Dermis blood vessel endothelial cell (primary cell): ENCODE measurements at regions not wholly inside any gene's neighbourhood (a gene's known extent, or its start where the extent isn't known, plus 50 kb on each side); places are given as distances from the start of the nearest gene placed in this dataset.

Experiments
- DNase-seq: peaks from one replicate; pipeline ENCODE4 v3.0.0; 2010

DNA sequence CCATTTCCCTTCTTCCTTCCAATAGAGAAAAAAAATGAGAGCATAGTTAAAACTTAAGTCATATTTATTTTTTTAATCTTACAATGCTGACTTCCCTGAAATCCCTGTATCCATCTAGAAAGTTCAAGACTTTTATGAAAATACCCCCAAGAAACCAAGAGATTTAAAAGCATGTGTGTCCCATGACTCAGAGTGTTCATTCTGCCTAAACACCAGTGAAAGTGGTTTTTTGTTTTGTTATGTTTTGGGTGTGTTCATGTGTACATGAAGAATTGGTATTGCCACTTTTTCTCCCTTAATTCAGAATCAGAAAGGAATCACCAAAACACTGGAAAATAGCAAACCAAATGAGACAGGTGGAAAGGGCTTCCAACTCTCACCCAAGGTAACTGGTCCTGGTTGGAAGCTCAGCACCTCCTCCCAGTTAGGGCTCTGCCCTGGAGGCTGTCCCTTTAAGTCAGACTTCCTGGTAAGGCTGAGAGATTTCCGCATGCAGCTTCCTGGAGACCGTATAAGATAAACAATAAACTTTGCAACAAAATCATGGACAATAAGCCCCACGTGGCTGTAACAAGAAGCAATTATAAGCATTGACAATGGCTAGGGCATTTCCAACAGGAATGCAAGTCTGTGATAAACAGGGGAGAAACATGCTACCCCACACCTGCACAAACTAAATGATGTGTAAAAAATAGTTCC is 121.9 kb upstream of the ARHGEF3 start:
- peak; percentile 98 for DNase-seq

DNA sequence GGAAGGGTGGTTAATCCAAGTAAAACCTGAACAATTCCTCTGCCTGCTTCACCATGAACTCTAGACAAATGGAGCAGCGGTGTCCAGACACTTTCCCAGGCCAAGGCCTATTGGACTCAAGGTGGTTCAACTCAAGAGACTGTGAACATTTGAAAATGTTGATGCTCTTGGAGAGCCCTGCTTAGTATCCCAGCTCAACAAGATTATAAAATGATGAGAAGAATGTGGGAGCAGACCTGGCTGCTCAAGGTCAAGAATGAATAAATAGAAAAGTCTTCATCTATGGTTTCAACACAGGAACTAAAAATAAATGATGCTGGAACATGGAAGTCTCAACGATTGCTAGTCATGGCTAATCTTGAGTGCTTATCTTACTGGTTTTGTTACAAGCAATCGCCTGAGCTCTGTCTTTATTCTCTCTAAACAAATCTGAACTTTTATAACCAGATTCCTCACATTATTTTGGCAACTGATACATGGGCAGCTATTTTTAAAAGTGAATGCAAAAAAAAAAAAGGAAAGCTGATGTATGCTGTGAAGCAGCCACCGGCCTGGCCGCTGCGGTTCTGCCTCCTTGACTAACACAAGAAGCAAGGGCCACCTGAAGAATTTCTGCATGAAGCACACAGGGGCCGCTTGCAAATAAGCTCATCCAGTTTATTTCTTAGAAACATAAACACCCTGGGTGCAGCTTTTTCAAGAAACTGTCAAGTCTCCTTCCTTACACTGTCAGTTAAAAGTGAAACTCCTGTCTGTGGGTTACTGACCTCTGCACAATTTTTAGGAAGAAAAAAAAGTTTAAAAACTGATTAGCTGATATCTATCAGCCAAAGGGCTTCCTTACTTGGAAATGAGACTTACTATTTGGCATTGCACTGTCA is 120.1 kb upstream of the ARHGEF3 start:
- DNase-seq, result peak; percentile 59

DNA sequence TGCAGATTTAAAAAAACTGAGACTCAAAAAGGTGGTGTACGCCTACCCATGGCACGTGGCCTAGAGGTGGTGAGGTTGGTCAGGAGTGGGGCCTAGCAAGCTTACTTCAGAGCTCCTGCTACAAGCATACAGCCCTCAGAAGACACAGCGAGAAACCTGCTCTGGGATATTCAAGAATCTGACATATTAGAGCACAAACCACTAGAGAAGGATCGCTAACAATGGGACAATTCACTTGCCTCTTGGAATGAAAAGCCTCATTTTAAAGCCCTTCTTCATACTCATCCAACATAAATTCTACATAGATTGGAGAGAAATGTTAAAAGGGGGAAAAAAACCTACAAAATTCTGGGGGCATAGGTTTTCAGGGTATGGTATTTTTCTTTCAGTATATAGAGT is 118.0 kb upstream of the ARHGEF3 start:
- no peak for DNase-seq

DNA sequence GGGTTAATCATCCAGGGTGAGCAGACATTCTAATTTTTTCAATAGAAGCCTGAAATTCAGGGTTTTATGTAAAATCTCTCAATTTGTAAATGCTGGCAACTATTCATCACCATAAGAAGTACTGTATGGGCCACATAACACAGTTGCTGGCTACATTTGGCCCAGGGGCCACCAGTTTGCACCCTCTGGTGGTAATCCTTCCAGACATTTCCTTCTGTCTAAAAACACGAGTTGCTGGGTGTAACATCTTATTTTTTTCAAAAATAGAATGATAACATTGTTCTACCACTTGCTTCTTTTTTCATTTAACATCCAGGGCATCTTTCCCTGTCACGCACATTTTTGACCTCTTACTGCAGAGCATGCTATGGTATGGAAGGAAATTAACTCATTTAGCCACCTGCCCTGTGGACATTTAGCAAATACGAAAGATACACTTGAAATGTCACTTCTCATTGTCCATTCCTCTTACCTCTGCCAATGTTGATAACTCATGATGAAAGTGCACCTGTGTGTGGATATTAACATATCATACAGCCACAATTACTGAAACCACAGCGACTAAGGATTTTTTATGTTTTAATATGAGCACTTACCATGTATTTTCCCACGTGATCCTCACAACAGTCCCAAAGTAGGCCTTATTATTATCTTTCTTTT is 117.5 kb upstream of the ARHGEF3 start:
- peak; percentile 27 for DNase-seq

DNA sequence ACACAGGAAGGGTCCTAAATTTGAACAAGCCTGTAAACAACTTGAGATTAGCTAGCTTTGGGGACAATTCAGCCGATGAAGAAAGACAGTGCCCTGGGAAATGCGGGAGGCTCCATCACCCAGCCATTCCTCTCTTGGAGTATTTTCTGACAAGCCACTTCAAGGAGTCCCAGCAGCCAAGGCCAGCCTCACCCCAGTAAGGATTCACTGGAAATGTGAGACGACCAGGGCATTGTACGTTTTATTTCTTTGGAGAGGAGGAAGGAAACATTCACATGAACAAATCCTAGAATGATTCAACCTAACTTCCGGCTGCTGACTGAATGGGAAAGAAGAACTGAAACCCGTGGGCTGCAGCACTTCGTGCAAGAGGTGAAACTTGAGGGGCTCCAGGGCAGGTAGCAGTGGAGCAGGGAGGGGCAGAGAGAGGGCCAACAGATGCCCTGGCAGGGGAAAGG is 116.4 kb upstream of the ARHGEF3 start:
- peak; percentile 61 for DNase-seq

DNA sequence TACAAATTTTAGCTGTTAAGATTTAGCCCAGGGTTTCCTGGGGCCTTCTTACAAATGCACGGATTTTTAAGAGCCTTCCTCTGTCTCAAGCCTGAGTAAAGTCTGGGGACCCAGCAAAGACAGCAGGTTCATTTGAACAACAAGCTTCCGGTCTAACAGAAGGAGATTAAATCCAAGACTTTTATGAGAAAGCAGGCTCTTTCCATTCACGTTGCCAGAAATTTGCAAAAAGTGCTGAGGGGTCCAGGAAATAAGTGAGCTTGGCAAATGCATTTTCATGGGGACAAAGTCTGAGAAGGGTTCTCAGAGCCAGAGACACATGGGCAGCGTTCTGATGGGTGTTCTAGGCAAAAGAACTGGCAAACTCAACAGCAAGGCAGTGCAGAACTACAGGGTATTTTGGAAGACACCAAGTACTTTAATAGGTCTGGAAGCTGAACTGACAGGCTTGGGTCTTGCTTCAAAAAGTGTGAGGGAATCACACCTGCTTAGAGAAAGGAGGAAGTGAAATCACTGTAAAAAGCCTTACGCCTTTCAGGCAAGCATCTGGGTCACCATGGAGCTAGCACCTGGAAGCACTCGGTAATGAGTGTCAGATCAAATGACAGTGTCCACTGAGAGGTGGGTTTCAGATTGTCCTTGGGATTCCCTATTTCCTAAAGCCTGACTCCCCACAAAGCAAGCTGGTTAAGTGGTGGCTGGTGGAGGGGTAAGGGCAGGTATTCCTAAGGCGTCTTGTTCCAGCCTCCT is 115.8 kb upstream of the ARHGEF3 start:
- no peak for DNase-seq

DNA sequence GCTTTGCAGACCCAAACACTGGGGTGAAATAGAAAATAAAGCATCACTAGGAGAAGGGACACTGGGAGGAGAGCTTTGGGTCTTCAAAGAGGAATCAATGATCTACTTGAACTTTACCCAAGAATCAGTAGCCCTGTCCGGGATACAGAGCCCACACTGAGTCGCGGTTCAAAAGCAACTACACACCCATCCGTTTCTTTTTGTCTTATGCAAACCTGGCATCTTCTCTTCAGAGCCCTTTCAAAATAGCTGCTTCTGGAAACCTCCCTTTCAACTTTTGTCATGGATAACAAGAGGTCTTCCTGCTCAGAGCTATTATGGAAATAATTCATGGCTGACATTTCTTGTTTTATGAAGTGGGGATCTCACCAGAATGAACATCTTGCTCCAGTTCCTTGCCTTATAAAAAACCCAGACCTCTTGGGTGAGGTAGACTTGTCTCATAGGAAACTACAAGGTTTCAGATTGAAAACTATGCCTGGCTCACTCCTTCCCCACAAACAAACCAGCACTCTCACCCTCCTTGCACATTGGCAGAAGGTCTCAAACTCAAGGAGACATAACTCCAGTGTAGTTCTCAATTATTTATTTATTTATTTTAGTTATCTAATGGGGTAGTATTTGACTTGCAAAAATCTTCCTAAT is 115.1 kb upstream of the ARHGEF3 start:
- DNase-seq, result no peak

DNA sequence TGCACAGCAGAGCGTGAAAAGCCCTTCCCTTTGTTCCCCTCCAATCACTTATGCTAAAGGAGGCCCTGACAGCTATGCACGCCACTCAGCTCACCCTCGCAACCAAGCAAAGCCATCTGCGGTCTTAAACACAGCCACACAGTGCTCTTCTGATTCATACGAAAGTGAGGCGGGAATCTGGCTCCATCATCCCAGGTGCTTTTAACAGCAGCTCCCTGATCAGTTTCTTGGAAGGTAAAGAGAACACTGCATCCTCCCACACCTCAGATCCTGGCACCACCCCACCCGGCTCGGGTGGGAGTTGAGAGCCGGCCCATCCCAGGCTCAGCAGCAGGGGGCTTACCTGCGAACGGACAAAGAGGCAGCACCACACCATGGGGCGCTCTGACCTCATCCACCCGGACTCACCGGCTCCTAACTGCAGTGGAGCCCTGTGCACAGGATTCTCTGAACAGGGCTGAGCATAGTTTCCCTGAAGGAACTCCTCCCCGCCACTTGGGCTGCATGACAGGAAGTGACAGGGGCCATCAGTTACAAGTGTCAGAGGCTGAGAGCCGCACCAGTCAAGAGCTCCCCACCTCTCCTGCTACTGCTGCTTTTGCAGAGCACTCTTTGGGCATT is 114.3 kb upstream of the ARHGEF3 start:
- DNase-seq, result no peak

DNA sequence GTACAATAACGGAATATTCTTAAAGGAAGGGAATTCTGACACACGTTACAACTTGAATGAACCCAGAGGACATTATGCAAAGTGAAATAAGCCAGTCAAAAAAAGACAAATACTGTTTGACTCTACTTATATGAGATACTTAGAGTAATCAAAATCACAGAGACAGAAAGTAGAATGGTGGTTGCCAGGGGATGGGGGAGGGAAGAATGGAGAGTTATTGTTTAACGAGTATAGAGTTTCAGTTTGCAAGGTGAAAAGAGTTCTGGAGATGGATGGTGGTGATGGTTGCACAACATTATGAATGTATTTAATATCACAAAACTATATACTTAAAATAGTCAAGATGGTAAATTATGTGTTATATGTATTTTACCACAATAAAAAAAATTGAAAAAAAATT is 112.9 kb upstream of the ARHGEF3 start:
- no peak for DNase-seq

DNA sequence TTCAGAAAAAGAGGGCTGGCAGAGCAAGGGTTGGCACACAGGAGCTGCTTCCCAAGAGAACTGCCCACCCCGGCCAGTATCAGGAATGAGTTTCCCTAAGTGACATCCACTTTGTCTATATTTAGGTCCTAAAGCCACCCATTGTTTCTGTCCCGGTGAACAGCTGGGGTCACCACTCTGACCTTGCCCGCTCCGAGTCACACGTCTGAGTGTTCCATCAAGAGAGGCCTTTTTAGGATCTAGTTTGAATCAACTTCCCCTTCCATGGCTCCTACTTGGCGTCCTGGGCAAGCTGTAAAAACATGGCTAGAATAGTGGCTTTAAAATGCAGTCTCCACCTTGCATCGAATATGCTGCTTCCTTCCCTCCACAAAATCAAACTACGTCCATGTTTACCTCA is 109.6 kb upstream of the ARHGEF3 start:
- DNase-seq, result peak; percentile 60

DNA sequence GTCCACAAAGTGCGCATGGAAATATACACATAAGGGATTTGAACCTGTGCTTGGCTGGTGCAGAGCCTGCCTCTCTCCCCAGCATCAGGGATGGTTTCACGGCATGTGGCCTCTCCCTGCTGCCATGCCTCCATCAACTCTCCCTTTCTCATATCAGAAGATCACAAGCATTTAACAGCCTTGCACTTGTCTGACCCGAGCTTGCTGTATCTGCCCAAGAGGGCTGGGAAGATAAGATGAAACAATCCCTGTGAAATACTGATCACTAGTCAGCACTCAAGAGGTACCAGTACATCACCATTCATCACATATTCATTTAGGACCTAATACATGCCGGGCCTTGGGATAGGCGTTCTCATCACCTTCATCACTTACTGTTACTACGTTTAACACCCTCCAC is 107.6 kb upstream of the ARHGEF3 start:
- no peak for DNase-seq

DNA sequence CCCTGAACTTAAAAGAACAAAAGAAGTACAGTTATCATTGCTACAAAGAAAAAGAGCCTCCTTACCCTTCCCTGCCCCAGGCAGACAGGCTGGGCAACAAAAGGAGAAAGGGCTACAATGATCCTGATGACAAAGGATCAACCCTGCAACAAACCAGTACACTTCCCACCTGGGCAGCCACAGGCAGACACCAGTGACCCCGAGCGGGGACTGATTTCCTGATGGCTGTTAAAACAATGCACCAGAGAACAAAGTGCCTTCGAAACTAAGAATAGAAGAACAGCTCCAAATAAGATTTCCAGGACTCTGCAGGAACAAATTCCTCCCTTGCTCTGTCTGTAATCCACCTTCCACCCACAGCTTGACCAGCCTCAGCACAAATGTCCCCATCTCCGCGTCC is 106.3 kb upstream of the ARHGEF3 start:
- DNase-seq, result peak; percentile 70

DNA sequence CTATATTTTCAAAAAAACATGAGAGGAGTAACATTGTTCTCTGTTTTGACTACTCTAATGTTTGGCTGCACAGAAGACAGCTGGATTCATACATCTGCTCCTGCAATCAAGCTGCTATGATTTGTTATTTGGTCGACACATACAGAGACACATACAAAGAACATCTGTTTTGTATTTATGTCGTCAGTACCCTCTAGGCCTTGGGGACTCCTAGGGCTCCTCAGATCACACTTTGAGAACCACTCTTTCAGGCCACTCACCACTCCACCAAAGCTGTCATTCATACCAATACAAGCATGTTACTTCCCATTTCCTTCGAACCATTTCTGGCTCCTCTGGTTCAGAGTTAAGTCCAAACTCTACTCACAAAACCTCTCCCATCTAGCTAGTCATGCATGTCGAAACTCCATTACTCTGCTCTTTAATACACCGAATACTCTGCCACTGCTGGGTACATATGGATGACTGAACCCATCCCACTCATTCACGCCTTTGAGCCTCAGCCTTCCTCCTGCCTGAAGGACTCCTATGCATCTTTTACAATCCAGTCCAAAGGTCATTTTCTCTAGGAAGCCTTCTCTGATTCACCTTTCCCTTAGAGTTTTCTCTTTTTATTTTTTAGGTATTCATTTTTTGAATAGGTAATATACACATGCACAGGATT is 102.9 kb upstream of the ARHGEF3 start:
- no peak for DNase-seq

DNA sequence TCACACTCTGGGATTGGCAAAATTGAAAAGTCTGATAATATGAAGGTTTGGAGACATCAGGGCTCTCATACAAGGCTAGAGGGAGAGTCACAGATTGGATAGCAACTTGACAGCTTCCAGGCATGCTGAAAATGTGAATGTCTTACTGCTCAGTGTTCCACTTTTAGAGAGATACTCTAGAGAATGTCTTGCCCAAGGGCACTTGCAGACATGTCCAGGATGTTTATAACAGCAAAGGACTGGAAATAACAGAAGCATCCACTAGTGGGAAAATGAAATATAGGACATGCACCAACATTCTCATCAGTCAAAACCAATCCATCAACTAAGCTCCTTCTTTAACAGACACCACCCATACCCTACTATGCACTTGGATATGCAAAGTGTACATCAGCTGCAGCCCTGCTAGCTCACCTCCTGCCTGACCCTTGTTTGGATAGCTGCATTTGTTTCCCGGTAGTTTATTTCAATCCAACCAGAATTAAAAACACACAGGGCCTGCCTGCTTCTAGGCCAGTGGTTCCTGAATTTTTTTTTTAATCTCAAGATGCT is 101.6 kb upstream of the ARHGEF3 start:
- DNase-seq, result no peak

DNA sequence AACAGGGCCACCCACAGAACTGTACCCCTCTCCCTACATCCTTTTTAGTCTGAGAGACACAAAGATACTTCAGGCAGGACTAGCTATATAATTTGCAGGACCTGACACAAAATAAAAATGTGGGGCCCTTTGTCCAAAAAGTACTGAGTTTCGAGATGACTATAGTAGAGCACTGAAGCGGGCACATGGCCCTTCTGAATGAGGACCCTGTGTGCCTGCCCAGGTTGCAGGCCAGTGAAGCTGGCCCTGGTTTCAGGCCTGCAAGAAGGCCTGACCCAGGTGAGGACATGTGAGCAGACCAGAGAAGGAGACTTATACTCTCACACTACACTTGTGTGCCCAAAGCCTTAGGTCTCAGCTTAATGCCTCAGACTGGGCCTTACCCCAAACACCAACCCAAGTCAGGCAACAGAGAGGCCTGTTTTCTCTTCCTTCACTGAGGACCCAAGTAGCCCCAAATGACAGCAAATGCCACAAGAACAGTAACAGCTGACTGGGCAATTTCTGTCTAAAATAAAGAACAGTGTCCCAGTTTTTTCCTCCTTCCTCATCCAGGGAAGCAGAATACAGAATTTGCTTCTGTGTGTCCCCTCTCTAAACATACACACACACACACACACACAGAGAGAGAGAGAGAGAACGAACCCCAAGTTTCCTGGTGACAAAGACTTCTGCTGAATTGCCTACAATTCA is 100.9 kb upstream of the ARHGEF3 start:
- no peak for DNase-seq

DNA sequence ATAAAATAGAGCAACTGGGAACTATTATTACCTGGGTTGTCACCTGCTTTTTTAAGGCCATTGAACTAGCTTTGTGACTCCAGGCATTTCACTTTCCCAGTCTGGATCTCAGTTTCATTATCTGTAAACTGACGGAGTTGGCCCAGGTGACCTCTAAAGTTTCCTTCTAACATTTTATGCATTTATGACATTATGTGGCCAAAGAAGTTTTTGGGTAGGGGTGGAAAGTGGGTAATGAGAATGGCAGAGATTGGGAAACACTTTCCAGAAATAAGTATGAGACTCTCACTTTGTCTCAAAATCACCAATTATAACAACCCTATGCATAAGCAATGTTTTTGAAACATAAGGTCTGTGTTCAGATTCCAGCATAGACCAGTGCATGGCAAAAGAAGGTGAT is 99.1 kb upstream of the ARHGEF3 start:
- no peak for DNase-seq

DNA sequence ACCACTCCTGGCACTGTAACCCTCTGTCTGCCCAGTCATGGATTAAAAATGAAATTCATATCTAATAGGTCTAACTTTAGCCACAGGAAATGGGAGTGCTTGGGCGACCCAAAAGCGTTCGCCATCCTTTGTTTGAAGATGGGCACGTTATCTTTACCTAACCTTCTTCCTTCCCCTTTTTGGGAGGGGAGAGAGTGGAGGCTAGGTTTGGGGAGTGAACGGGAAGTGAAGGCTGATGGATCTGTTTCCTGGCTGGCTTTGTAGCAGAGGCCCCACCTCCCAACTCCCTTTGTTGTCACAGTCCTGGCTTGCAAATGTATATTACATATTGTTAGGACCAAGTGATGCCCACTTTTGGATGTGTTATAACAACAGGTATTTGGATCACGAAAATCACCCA is 98.1 kb upstream of the ARHGEF3 start:
- DNase-seq, result peak; percentile 41

DNA sequence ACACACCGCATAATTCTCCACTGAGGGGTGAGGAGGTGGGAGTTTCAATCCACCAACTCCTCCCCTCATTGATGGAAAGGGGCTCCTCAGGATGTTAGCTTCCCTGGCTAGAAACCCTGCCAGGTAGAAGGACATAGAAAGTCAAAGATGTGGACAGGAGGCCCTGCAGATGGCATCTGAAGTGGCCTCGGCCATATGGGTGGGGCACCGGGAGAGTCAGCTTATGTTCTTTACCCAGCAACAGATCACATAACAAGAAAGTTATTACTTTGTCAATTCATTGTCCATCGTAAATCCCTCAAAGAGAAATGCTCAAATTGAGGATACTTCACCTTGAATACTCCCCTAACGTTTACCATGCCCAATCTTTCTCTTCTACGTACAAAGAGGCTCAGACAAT is 97.3 kb upstream of the ARHGEF3 start:
- no peak for DNase-seq

DNA sequence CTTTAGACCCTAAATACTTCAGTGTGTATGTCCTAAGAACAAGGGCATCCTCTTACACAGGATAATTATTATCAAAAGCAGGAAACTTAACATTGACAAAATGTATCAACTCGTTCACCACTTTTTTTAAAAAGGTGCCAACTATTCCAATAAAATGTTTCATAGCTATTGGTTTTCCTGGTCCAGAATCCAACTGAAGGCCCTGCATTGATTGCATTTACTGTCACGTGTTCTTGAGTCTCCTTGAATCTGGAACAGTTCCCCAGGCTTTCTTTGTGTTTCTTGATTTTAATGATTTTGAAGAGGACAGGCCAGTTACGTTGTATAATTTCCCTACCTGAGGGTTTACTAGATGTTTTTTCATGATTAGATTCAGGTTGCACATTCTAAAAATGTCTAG is 94.6 kb upstream of the ARHGEF3 start:
- no peak for DNase-seq

DNA sequence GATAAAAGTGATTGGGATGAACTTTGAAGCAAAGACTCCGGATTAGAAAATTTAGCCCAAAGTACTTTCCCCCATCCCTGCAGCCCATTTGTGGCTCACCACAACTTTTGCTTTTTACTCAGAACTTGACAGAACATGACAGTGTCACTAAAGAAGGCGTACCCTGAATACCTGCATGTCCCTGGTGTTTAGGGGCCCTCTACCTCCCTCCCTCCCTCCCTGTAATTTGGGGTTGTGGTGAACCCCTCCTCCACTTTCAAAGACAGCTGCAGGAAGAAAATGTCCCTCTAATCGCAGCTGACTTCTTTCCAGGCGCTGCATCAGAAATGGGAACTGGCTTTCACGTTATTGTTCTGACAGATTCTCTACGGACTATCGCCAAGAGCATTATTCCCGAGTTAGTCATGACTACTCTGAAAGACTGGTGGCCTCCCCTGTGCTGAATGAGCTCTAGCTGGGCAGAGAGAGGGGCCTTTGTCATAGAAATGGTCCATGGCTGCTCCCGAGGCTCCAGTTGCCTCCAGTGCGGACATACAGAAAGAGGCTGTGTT is 93.2 kb upstream of the ARHGEF3 start:
- DNase-seq, result no peak
